NCI-H82 (cell line): ENCODE measurements at regions not wholly inside any gene's neighbourhood (a gene's known extent, or its start where the extent isn't known, plus 50 kb on each side); places are given as distances from the start of the nearest gene placed in this dataset.

Experiments used
- DNase-seq: peaks from one replicate; lab custom pipeline; 2025; lab: John Stamatoyannopoulos, UW

GRCh38 chr13:72229067-72229466, 362.1 kb upstream of the DACH1 start:
- DNase-seq, result no peak

GRCh38 chr13:72221276-72221962, 354.4 kb upstream of the DACH1 start:
- DNase-seq, result peak; percentile 67

- DNase-seq, result no peak
Observed at GRCh38 chr13:72218966-72219365, 352.0 kb upstream of the DACH1 start.

GRCh38 chr13:72217142-72217541, 350.1 kb upstream of the DACH1 start:
- no peak for DNase-seq

- peak; percentile 61 for DNase-seq
Observed at GRCh38 chr13:72208112-72208645, 341.2 kb upstream of the DACH1 start.

DNA sequence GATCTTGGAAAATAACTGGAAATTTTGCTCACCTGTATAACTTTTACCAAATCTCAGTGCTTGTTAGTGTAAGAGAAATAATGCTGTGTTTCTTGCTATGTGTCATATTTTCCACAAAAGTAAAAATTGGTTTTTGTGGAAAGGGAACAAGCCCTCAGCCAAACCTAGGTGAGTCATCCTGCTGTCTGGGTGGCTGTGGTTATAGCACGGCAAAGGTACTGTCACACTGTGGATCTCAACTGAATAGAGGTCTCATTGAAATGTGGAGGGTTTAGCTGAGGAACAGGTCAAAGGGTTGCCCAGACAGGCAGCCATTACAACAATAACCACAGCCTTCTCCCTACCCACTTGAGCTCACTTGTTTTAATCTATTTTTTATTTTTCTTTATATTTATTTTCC, 338.8 kb upstream of the DACH1 start:
- DNase-seq, result no peak

DNA sequence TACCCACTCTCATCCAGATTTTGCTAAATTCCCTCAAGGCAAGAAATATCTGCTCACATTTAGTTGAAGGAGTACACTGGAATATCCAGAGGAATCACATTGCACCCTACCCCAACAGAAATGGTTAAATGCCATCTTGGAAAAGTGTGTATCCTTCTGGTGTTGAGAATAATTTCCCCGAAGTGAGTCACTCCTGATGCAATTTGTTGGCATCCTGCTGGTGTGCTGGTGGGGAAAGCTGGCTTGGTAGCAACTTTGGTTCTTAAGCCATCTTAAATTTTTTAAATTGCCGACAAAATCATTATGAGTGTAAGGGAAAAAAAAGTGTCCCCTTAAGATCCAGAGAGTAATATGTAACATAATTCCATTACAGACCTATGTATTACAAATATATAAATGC, 337.3 kb upstream of the DACH1 start:
- no peak for DNase-seq

DNA sequence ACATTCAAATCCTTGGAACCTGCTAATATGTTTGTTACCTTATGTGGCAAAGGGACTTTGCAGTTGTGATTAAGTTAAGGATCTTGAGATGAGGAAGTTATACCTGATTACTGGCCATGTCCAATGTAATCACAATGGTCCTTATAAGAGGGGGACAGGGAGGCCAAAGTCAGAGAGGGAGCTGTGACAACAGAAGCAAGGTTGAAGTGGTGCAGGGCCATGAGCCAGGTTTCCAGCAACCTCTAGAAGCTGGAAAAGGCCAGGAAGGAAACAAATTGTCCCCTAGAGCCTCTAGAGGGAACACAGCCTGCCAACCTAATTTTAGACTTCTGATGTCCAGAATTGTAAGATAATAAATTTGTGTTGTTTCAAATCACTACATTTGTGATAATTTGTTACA, 334.7 kb upstream of the DACH1 start:
- DNase-seq, result no peak

DNA sequence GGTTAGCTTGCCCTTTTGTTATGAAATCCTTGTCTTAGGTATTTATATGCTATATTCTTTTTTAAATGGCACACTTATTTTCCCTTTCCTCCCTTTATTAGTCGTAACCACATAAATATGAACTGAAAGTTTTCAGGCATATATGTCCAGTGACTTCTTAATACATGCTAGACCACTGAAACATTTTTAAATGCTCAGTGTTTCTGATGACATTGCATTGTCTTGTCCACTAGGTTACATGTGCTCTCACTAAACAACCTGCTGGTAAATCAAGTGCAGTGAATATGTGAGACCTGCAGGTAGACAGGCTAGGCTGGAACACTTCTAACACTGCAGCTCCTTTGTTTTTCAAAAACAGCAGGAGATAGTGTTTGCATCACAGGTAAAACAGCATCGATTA, 332.6 kb upstream of the DACH1 start:
- no peak for DNase-seq

DNA sequence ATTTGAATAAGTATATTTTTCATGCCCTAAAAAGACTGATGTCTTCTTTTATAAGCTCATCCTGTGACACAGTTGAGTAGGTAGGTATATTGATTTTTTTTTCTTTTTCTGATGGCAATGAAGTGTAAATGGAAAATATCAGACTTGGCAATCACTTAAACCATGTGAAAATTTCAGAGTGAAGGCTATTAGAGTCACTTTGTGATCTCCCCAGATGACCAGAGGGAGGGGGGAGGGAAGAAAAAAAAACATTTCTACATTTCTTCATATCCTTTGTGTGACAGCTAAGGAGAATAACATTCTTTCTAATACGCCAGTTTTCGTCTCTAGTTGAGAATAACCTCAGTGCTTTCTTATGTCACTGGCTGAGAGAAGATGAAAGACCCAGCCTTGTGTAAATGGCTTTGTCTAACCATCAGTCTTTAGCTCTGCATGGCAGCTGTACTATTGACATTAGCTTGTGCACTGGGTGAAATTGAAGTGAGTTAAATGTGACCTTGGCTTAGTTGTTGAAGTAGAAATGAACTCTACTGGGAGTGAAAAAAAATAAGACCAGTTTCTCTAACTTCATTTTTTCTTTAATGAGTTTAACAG, 332.1 kb upstream of the DACH1 start:
- peak; percentile 61 for DNase-seq

DNA sequence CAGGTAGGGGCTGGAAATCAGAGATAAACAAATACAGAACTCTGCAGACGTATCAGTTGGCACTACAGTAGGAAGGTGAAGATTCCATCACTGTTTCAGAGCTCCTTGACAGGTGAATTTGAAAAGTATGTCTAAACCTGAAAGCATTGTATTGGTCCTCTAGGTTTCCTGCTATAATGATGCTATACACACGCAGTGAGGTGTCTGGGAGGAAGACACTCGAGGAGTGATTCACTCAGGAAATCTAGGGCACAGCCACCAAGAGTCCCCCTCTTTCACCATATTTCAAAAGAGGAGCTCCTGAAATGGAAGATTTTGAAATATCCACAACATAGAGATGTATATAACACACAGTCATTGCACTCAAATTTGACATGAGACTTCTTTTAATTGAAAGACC, 331.0 kb upstream of the DACH1 start:
- DNase-seq, result no peak

GRCh38 chr13:72195044-72195704, 328.2 kb upstream of the DACH1 start:
- no peak for DNase-seq

DNA sequence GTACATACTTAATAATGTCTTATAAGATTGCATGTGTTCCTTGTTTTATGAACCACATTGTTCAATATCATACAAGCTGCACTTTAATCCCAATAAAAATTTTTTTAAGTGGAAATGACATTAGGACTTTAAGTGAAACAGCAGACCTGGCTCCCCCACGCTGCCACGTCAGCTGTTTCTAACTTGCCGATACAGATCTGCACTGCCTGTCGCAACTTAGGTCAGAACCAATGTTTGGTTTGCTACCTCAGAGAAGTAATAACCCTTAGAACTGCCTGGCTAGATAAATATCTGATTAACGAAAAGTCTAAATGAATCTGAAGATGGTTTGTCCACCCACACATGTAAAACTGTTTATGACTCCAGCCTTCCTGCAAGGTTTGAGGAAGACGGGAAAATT, 327.5 kb upstream of the DACH1 start:
- DNase-seq, result no peak

GRCh38 chr13:72186730-72187422, 319.9 kb upstream of the DACH1 start:
- DNase-seq, result no peak

- DNase-seq, result no peak
Observed at GRCh38 chr13:72185776-72186175, 318.8 kb upstream of the DACH1 start.

DNA sequence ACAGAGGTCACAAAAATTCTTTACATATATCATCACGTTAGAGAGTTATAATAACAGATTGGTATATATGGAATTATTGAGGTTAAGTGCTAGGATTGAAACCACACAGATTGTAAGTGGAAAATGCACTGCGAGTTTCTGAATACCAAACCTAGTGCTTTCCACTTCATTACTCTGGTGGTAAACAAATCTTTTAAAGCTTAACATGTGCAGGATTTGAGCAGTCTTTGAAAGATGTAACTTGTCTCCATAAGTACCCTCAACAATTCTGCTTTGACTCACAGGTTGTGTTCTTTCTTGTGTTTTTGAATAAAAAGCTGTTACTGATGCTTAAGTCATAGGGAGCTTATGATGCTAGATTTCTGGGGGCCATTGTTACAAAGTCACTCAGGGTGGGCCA, 314.7 kb upstream of the DACH1 start:
- DNase-seq, result no peak

DNA sequence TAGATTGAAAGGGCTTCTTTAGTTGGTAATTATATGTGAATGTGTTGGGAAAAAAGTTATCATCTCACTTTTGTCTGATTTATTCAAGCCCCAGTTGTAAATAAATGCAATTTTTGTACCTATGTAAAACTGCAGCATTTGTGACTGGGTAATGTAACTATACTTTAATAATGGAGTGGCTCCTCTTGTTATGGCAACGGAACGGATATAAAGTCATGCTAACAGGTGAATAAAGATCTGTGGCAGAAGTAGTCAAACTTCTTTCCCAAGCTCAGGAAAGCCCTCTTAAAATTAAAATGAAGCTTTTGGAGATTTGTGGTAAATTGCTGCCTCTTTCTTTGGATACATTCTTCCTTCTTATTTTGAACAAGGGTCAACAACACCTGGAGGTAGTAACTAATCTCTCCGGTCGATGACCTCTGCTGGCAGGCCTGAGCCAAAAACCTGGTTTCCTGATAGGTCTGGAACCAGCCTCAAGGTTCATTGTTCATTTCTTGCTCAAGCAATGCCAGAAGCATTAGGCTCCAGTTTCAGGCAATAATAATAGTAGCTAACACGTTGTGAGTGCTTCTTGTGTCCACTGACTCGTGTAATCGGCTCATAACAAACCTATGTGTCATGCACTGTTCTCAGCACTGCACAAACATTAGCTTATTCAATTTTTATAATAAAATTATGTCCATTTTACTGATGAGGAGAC, 313.4 kb upstream of the DACH1 start:
- no peak for DNase-seq

DNA sequence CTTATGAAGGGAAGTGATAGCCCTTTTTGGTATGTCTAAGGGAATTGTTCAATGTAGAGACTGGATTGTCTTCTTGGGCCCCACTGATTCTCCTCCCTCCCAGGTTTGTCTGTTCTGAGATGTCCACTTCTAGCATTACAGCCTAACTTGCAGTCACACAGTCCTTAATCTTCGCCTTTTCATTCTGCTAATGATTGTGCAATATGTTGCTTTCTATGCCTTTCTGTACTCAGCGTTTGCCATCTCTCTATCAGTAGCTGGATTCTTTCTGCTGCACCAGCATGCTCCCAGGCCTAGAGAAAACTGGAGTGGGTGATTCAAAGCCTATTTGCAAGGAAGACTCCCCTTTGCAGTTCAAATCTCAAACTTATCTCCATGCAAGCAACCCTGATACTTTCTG, 307.5 kb upstream of the DACH1 start:
- DNase-seq, result no peak

DNA sequence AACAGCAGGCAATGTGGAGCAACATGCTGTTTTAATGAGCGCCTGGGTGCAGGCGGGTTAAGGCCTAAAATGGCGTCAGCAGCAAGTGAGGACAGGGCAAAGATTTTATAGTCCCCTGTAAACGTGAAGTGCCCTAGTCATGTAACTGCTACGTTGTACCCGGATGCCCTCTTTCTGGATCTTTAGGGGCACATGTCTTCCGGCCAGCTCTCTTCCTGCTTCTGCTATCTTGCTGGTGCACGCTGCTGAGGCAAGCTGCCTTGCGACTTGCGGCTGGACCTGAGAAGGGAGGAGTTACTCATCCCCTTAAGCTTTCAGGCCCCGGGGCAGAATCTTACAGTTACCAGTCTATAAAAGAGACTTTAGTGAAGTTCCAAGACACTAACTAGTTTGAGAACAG, 303.6 kb upstream of the DACH1 start:
- DNase-seq, result no peak

DNA sequence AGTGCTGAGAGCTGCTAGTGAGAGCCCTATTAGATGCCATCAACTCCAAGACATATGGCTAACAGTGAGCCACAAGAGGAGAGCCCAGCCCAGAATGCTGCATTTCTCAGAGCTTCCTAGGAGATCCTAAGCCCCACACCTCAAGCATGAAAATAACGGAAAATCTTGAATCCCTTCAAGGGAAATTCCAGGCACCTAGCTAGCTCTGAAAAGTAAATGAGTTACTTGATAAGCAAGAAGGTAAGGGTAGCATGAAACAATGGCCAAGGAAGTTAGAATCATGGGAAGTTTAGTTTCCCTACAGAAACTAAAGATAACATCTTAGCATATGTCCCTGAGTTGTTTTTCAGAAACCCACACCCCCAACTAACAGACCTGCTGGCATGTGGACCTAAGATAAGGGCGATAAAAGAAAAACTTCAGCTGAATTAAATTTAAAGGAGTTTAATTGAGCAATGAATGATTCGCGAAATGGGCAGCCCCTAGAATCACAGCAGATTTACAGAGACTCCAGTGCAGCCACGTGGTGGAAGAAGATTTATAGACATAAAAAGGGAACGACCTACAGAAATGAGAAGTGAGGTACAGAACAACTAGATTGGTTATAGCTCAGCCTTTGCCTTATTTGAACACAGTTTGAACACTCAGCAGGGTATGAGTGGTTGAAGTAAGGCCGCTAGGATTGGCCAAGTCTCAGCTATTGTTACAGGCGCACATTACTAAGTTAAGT, 301.3 kb upstream of the DACH1 start:
- no peak for DNase-seq

DNA sequence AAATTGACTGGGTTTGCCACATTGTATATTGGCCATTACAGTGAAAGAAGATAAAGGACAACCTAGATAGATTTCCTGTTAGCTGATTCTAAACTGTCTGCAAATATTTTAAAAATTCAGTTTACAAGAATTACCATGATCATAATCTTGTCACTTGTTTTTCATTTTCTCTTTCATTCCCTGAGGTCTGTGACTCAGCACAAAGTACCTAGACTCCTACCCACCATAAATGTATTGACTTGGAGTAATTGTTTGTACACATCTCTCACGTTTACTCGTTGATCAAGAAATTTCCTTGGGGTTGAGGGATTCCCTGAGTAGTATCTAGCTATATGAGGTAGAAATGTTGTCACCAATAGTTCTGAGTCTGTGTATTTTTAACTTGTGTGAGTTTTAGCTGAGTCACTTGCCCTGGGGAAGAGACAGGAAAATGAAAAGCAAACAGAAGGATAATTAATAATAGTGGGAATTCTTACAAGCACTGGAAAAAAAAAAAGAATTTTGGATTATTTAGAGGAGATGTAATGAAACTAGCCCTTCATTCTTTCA, 299.2 kb upstream of the DACH1 start:
- no peak for DNase-seq
